ENCODE measurements at regions not wholly inside any gene's neighbourhood (a gene's known extent, or its start where the extent isn't known, plus 50 kb on each side); places are given as distances from the start of the nearest gene placed in this dataset.

DNA sequence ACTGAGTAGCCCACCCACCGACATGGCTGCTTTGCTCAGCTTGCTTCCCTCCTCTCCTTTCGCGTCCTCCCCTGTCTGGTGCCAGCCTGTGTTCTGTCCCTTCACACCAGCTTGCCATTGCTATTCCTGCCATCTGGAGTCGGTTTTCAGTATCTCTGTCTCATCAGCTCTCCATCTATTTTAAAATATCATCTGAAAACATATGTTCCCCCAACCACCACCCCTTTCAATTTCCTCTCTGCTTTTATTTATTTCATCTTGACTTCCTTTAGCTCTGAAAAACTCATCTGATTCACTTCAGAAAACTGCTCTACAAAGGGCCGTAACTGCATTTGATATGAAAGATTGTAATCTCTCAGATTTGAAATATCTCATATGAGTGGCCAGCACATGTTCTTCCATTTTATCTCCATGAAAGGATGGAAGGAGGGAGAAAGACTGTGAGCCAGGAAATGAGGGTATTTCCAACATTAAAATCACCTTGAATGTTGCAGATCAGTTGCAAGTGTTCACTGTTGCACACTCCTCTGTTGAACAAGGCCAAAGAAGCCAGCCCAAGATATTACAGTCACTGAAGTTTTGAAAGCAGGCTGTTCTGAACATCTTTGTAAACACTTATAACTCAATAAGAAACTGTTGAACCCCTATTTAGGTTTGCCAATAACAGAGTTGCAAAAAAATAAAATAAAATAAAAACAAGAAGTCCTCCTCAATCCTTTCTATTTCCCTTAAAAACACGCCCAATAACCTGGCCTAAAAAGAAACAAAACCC, 202.4 kb upstream of the NEBL start:
- TF ChIP-seq, protein P1, sequence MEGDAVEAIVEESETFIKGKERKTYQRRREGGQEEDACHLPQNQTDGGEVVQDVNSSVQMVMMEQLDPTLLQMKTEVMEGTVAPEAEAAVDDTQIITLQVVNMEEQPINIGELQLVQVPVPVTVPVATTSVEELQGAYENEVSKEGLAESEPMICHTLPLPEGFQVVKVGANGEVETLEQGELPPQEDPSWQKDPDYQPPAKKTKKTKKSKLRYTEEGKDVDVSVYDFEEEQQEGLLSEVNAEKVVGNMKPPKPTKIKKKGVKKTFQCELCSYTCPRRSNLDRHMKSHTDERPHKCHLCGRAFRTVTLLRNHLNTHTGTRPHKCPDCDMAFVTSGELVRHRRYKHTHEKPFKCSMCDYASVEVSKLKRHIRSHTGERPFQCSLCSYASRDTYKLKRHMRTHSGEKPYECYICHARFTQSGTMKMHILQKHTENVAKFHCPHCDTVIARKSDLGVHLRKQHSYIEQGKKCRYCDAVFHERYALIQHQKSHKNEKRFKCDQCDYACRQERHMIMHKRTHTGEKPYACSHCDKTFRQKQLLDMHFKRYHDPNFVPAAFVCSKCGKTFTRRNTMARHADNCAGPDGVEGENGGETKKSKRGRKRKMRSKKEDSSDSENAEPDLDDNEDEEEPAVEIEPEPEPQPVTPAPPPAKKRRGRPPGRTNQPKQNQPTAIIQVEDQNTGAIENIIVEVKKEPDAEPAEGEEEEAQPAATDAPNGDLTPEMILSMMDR (IDR thresholded peaks at IDR 0.05; ENCODE audit: borderline replicate concordance, insufficient read depth, low read depth, low read length) = no peak
- no peak overlapping the region for H3K4me3 ChIP-seq (ENCODE audit: low read depth, low read length)

DNA sequence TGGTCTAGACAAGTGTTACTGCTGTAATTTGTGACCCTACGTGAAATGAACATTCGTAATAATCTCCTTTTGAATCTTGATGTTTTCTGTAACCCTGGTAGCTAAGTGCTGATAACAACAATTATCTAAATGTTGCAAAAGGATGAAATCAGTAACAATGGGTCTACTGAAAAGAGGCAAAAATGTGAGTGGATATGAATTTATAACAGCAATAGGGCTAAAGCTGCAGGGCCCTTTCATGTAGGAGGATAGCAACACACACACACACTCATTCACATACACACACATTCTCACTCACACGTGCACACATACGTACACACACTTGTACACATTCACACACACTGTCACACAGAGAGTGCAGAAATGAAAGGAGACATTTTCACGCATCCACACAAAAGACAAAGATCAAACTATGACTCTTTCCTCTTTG, 200.8 kb upstream of the NEBL start:
- TF ChIP-seq, protein P1 (IDR thresholded peaks at IDR 0.05; ENCODE audit: borderline replicate concordance, insufficient read depth, low read depth, low read length) = no peak
- H3K4me3 ChIP-seq (ENCODE audit: low read depth, low read length) = no peak overlapping the region

GRCh38 chr10:21095494-21096055, 198.5 kb upstream of the NEBL start:
- TF ChIP-seq, protein P1 (IDR thresholded peaks at IDR 0.05; ENCODE audit: borderline replicate concordance, insufficient read depth, low read depth, low read length) = no peak
- H3K4me3 ChIP-seq (ENCODE audit: low read depth, low read length) = no peak overlapping the region

- H3K4me3 ChIP-seq (ENCODE audit: low read depth, low read length) = no peak overlapping the region
- TF ChIP-seq, protein P1 (IDR thresholded peaks at IDR 0.05; ENCODE audit: borderline replicate concordance, insufficient read depth, low read depth, low read length) = no peak
These were observed 198.0 kb upstream of the NEBL start for GRCh38 chr10:21095073-21095472.

- no peak overlapping the region for H3K4me3 ChIP-seq (ENCODE audit: low read depth, low read length)
- TF ChIP-seq, protein P1 (IDR thresholded peaks at IDR 0.05; ENCODE audit: borderline replicate concordance, insufficient read depth, low read depth, low read length) = no peak
These were observed 195.8 kb upstream of the NEBL start for GRCh38 chr10:21092683-21093524.

DNA sequence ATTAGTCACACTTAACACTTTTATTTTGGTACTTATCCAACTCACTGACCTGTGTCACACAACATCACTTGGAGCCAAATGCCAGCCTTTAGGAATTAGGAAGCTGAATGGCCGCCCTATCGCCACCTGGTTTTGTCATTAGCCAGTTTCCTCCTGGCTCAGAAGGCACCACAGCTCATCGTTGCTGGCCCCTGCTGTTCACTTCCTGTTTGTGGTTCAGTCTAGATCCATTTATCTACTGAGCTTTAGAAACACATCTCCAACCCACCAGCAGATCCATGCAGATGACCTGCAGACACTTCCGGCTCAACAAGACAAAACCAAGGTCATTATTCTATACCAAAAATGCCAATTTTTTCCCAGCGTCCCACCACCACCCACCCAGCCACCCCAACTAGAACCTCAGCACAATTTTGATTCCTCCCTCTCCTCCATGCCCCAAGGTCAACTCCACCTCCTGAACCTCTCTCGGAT, 193.5 kb upstream of the NEBL start:
- H3K4me3 ChIP-seq (ENCODE audit: low read depth, low read length) = no peak overlapping the region
- TF ChIP-seq, protein P1 (IDR thresholded peaks at IDR 0.05; ENCODE audit: borderline replicate concordance, insufficient read depth, low read depth, low read length) = no peak

All from GM12875 (cell line).